Esophagus squamous epithelium (tissue), 4 donors: ENCODE measurements at regions not wholly inside any gene's neighbourhood (a gene's known extent, or its start where the extent isn't known, plus 50 kb on each side); places are given as distances from the start of the nearest gene placed in this dataset.

Source experiments
- CTCF ChIP-seq, 6 experiments: fragments of 450-650 bp in 4 of 6; fragments of 200-600 bp in 2 of 6; sonication (generic) in 2 of 6; IDR thresholded peaks; one replicate each; pipeline ENCODE4 v1.5.1; 2016 to 2019; ENCODE audit warnings: antibody characterized with exemption in 6 of 6, mild to moderate bottlenecking in 4 of 6, moderate library complexity in 4 of 6
- POLR2A ChIP-seq, 4 donors: fragments of 450-650 bp; IDR thresholded peaks; one replicate each; pipeline ENCODE4 v1.6.1; 2017; ENCODE audit warnings: antibody characterized with exemption in 4 of 4, mild to moderate bottlenecking in 4 of 4, moderate library complexity in 3 of 4

- TF ChIP-seq CTCF (IDR thresholded peaks at IDR 0.05) (no peak), POLR2A (IDR thresholded peaks at IDR 0.05) (no peak)
These were observed 98.0 kb downstream of the ZFP64 start for GRCh38 chr20:52093575-52093974.
